ENCODE measurements at regions not wholly inside any gene's neighbourhood (a gene's known extent, or its start where the extent isn't known, plus 50 kb on each side); places are given as distances from the start of the nearest gene placed in this dataset.

GRCh38 chr6:132995432-132995831 lies 181.1 kb downstream of the RPS12 start:
- H3K9me3 ChIP-seq (ENCODE audit: insufficient read depth, low read length): no peaks in the 10 kb centered on the region
- no peaks in the 10 kb centered on the region for H3K4me1 ChIP-seq (ENCODE audit: insufficient read depth, insufficient read length)
- TF ChIP-seq ZNF274 (IDR thresholded peaks at IDR 0.05; ENCODE audit: low read depth, low read length): no peak
- TF ChIP-seq SUZ12 (IDR thresholded peaks at IDR 0.05; ENCODE audit: extremely low read depth, insufficient read depth, insufficient read length): no peak
- TF ChIP-seq YY1 (IDR thresholded peaks at IDR 0.05; ENCODE audit: insufficient read depth, insufficient read length): no peak
- no peak overlapping the region for H3K9ac ChIP-seq (ENCODE audit: insufficient read length, low read depth)
- no peak overlapping the region for H3K4me3 ChIP-seq (ENCODE audit: insufficient read length, low read depth)
- no peaks in the 10 kb centered on the region for H3K36me3 ChIP-seq (ENCODE audit: insufficient read depth, insufficient read length, low read length)
- no peaks in the 10 kb centered on the region for H3K27me3 ChIP-seq (ENCODE audit: insufficient read depth, insufficient read length)
- DNase-seq (ENCODE audit: low read depth, low spot score): no peak

- Histone ChIP-seq H3K36me3 (ENCODE audit: insufficient read depth, insufficient read length, low read length) (no peaks in the 10 kb centered on the region), H3K9me3 (ENCODE audit: insufficient read depth, low read length) (no peaks in the 10 kb centered on the region), H3K4me3 (ENCODE audit: insufficient read length, low read depth) (no peak overlapping the region), H3K27me3 (ENCODE audit: insufficient read depth, insufficient read length) (no peaks in the 10 kb centered on the region), H3K9ac (ENCODE audit: insufficient read length, low read depth) (no peak overlapping the region), H3K4me1 (ENCODE audit: insufficient read depth, insufficient read length) (no peaks in the 10 kb centered on the region)
- DNase-seq (ENCODE audit: low read depth, low spot score): no peak
- TF ChIP-seq YY1 (IDR thresholded peaks at IDR 0.05; ENCODE audit: insufficient read depth, insufficient read length) (no peak), SUZ12 (IDR thresholded peaks at IDR 0.05; ENCODE audit: extremely low read depth, insufficient read depth, insufficient read length) (no peak), ZNF274 (IDR thresholded peaks at IDR 0.05; ENCODE audit: low read depth, low read length) (no peak)
These were observed 184.0 kb downstream of the RPS12 start for GRCh38 chr6:132998418-132998817.

- H3K4me1 ChIP-seq (ENCODE audit: insufficient read depth, insufficient read length): no peaks in the 10 kb centered on the region
- no peak for DNase-seq (ENCODE audit: low read depth, low spot score)
- no peak overlapping the region for H3K4me3 ChIP-seq (ENCODE audit: insufficient read length, low read depth)
- H3K27me3 ChIP-seq (ENCODE audit: insufficient read depth, insufficient read length): no peaks in the 10 kb centered on the region
- no peak overlapping the region for H3K9ac ChIP-seq (ENCODE audit: insufficient read length, low read depth)
- no peaks in the 10 kb centered on the region for H3K9me3 ChIP-seq (ENCODE audit: insufficient read depth, low read length)
- no peaks in the 10 kb centered on the region for H3K36me3 ChIP-seq (ENCODE audit: insufficient read depth, insufficient read length, low read length)
- TF ChIP-seq YY1 (IDR thresholded peaks at IDR 0.05; ENCODE audit: insufficient read depth, insufficient read length) (no peak), ZNF274 (IDR thresholded peaks at IDR 0.05; ENCODE audit: low read depth, low read length) (no peak), SUZ12 (IDR thresholded peaks at IDR 0.05; ENCODE audit: extremely low read depth, insufficient read depth, insufficient read length) (no peak)
These were observed 186.7 kb downstream of the RPS12 start for GRCh38 chr6:133001040-133001565.

GRCh38 chr6:133004304-133004884 lies 190.0 kb downstream of the RPS12 start:
- Histone ChIP-seq H3K9me3 (ENCODE audit: insufficient read depth, low read length) (no peaks in the 10 kb centered on the region), H3K27me3 (ENCODE audit: insufficient read depth, insufficient read length) (no peaks in the 10 kb centered on the region), H3K36me3 (ENCODE audit: insufficient read depth, insufficient read length, low read length) (no peaks in the 10 kb centered on the region), H3K9ac (ENCODE audit: insufficient read length, low read depth) (no peak overlapping the region), H3K4me3 (ENCODE audit: insufficient read length, low read depth) (no peak overlapping the region), H3K4me1 (ENCODE audit: insufficient read depth, insufficient read length) (no peaks in the 10 kb centered on the region)
- DNase-seq (ENCODE audit: low read depth, low spot score): no peak
- no peak for TF ChIP-seq YY1 (IDR thresholded peaks at IDR 0.05; ENCODE audit: insufficient read depth, insufficient read length)
- TF ChIP-seq ZNF274 (IDR thresholded peaks at IDR 0.05; ENCODE audit: low read depth, low read length): no peak
- TF ChIP-seq SUZ12 (IDR thresholded peaks at IDR 0.05; ENCODE audit: extremely low read depth, insufficient read depth, insufficient read length): no peak

GRCh38 chr6:133012774-133013173 lies 198.4 kb downstream of the RPS12 start:
- H3K4me3 ChIP-seq (ENCODE audit: insufficient read length, low read depth): no peak overlapping the region
- TF ChIP-seq ZNF274 (IDR thresholded peaks at IDR 0.05; ENCODE audit: low read depth, low read length): no peak
- no peak for TF ChIP-seq SUZ12 (IDR thresholded peaks at IDR 0.05; ENCODE audit: extremely low read depth, insufficient read depth, insufficient read length)
- no peak for TF ChIP-seq YY1 (IDR thresholded peaks at IDR 0.05; ENCODE audit: insufficient read depth, insufficient read length)
- H3K4me1 ChIP-seq (ENCODE audit: insufficient read depth, insufficient read length): no peaks in the 10 kb centered on the region
- H3K9ac ChIP-seq (ENCODE audit: insufficient read length, low read depth): no peak overlapping the region
- H3K36me3 ChIP-seq (ENCODE audit: insufficient read depth, insufficient read length, low read length): no peaks in the 10 kb centered on the region
- H3K9me3 ChIP-seq (ENCODE audit: insufficient read depth, low read length): no peaks in the 10 kb centered on the region
- no peak for DNase-seq (ENCODE audit: low read depth, low spot score)
- no peaks in the 10 kb centered on the region for H3K27me3 ChIP-seq (ENCODE audit: insufficient read depth, insufficient read length)

- TF ChIP-seq YY1 (IDR thresholded peaks at IDR 0.05; ENCODE audit: insufficient read depth, insufficient read length) (no peak), ZNF274 (IDR thresholded peaks at IDR 0.05; ENCODE audit: low read depth, low read length) (no peak), SUZ12 (IDR thresholded peaks at IDR 0.05; ENCODE audit: extremely low read depth, insufficient read depth, insufficient read length) (no peak)
- Histone ChIP-seq H3K4me3 (ENCODE audit: insufficient read length, low read depth) (no peak overlapping the region), H3K9me3 (ENCODE audit: insufficient read depth, low read length) (no peaks in the 10 kb centered on the region), H3K36me3 (ENCODE audit: insufficient read depth, insufficient read length, low read length) (no peaks in the 10 kb centered on the region), H3K4me1 (ENCODE audit: insufficient read depth, insufficient read length) (no peaks in the 10 kb centered on the region), H3K27me3 (ENCODE audit: insufficient read depth, insufficient read length) (no peaks in the 10 kb centered on the region), H3K9ac (ENCODE audit: insufficient read length, low read depth) (no peak overlapping the region)
- DNase-seq (ENCODE audit: low read depth, low spot score): no peak
These were observed 202.3 kb downstream of the RPS12 start for GRCh38 chr6:133016631-133017030.

GRCh38 chr6:133017581-133017980 lies 203.2 kb downstream of the RPS12 start:
- H3K36me3 ChIP-seq (ENCODE audit: insufficient read depth, insufficient read length, low read length): no peaks in the 10 kb centered on the region
- no peak overlapping the region for H3K9ac ChIP-seq (ENCODE audit: insufficient read length, low read depth)
- no peak overlapping the region for H3K4me3 ChIP-seq (ENCODE audit: insufficient read length, low read depth)
- TF ChIP-seq YY1 (IDR thresholded peaks at IDR 0.05; ENCODE audit: insufficient read depth, insufficient read length): no peak
- TF ChIP-seq ZNF274 (IDR thresholded peaks at IDR 0.05; ENCODE audit: low read depth, low read length): no peak
- TF ChIP-seq SUZ12 (IDR thresholded peaks at IDR 0.05; ENCODE audit: extremely low read depth, insufficient read depth, insufficient read length): no peak
- H3K9me3 ChIP-seq (ENCODE audit: insufficient read depth, low read length): no peaks in the 10 kb centered on the region
- no peaks in the 10 kb centered on the region for H3K27me3 ChIP-seq (ENCODE audit: insufficient read depth, insufficient read length)
- no peaks in the 10 kb centered on the region for H3K4me1 ChIP-seq (ENCODE audit: insufficient read depth, insufficient read length)
- no peak for DNase-seq (ENCODE audit: low read depth, low spot score)

Measured in NT2/D1 (cell line).